Parathyroid adenoma (tissue), 2 donors: ENCODE measurements at regions not wholly inside any gene's neighbourhood (a gene's known extent, or its start where the extent isn't known, plus 50 kb on each side); places are given as distances from the start of the nearest gene placed in this dataset.

ENCODE experiments used
- H2AFZ ChIP-seq: fragments of 300-600 bp; sonication (generic); one replicate; pipeline ENCODE4 v1.7.0; 2017; ENCODE audit warnings: antibody characterized with exemption, mild to moderate bottlenecking
- H3K27ac ChIP-seq: fragments of 300-600 bp; sonication (generic); one replicate; pipeline ENCODE4 v1.7.0; 2017
- H3K27me3 ChIP-seq: fragments of 300-600 bp; sonication (generic); one replicate; pipeline ENCODE4 v1.7.0; 2017; ENCODE audit warnings: low read length; ENCODE audit not compliant: control insufficient read depth, insufficient read depth
- H3K36me3 ChIP-seq: fragments of 300-600 bp; sonication (generic); one replicate; pipeline ENCODE4 v1.7.0; 2017; ENCODE audit warnings: low read length; ENCODE audit not compliant: control insufficient read depth, insufficient read depth
- H3K4me1 ChIP-seq: fragments of 300-600 bp; sonication (generic); one replicate; pipeline ENCODE4 v1.7.0; 2017; ENCODE audit warnings: control low read depth
- H3K4me2 ChIP-seq: fragments of 300-600 bp; sonication (generic); one replicate; pipeline ENCODE4 v1.7.0; 2017; ENCODE audit warnings: low read length
- H3K4me3 ChIP-seq: fragments of 300-600 bp; sonication (generic); one replicate; pipeline ENCODE4 v1.7.0; 2017; ENCODE audit warnings: low read depth, low read length
- H3K79me2 ChIP-seq: fragments of 300-600 bp; sonication (generic); one replicate; pipeline ENCODE4 v1.7.0; 2017; ENCODE audit warnings: control low read depth
- H3K9ac ChIP-seq: fragments of 300-600 bp; sonication (generic); one replicate; pipeline ENCODE4 v1.7.0; 2017; ENCODE audit warnings: mild to moderate bottlenecking
- H3K9me3 ChIP-seq: fragments of 300-600 bp; sonication (generic); one replicate; pipeline ENCODE4 v1.7.0; 2017; ENCODE audit warnings: low read length; ENCODE audit not compliant: control insufficient read depth
- CTCF ChIP-seq: fragments of 300-600 bp; sonication (generic); IDR thresholded peaks from one replicate; pipeline ENCODE4 v1.7.0; 2017; ENCODE audit warnings: antibody characterized with exemption, mild to moderate bottlenecking
- donor health status: primary hyperparathyroidism.

GRCh38 chr3:59483191-59483590 is 433.4 kb upstream of the CFAP20DC start:
- Histone ChIP-seq H3K36me3 (no peaks in the 10 kb centered on the region), H3K9me3 (no peaks in the 10 kb centered on the region), H3K4me2 (no peak overlapping the region), H3K9ac (no peak overlapping the region), H3K4me1 (no peaks in the 10 kb centered on the region), H3K27me3 (no peaks in the 10 kb centered on the region), H3K27ac (no peak overlapping the region), H2AFZ (no peak overlapping the region), H3K79me2 (no peaks in the 10 kb centered on the region), H3K4me3 (no peak overlapping the region)
- no peak for TF ChIP-seq CTCF

GRCh38 chr3:59482684-59483083 is 432.9 kb upstream of the CFAP20DC start:
- H3K4me2 ChIP-seq, result no peak overlapping the region
- no peaks in the 10 kb centered on the region for H3K27me3 ChIP-seq
- no peaks in the 10 kb centered on the region for H3K36me3 ChIP-seq
- no peak for TF ChIP-seq CTCF
- H3K4me3 ChIP-seq, result no peak overlapping the region
- no peak overlapping the region for H3K27ac ChIP-seq
- H3K4me1 ChIP-seq, result no peaks in the 10 kb centered on the region
- no peak overlapping the region for H2AFZ ChIP-seq
- H3K9ac ChIP-seq, result no peak overlapping the region
- no peaks in the 10 kb centered on the region for H3K79me2 ChIP-seq
- H3K9me3 ChIP-seq, result no peaks in the 10 kb centered on the region

- Histone ChIP-seq H3K79me2 (no peaks in the 10 kb centered on the region), H3K9me3 (no peaks in the 10 kb centered on the region), H2AFZ (no peak overlapping the region), H3K27ac (no peak overlapping the region), H3K4me2 (no peak overlapping the region), H3K27me3 (no peaks in the 10 kb centered on the region), H3K4me1 (no peaks in the 10 kb centered on the region), H3K4me3 (no peak overlapping the region), H3K36me3 (no peaks in the 10 kb centered on the region), H3K9ac (no peak overlapping the region)
- no peak for TF ChIP-seq CTCF
Observed at GRCh38 chr3:59481776-59482400, 432.1 kb upstream of the CFAP20DC start.

GRCh38 chr3:59480486-59480995 is 430.7 kb upstream of the CFAP20DC start:
- no peaks in the 10 kb centered on the region for H3K9me3 ChIP-seq
- no peak overlapping the region for H2AFZ ChIP-seq
- H3K27ac ChIP-seq, result no peak overlapping the region
- no peak overlapping the region for H3K4me2 ChIP-seq
- no peaks in the 10 kb centered on the region for H3K27me3 ChIP-seq
- no peaks in the 10 kb centered on the region for H3K36me3 ChIP-seq
- H3K4me3 ChIP-seq, result no peak overlapping the region
- no peaks in the 10 kb centered on the region for H3K4me1 ChIP-seq
- no peaks in the 10 kb centered on the region for H3K79me2 ChIP-seq
- no peak for TF ChIP-seq CTCF
- H3K9ac ChIP-seq, result no peak overlapping the region

- Histone ChIP-seq H3K9ac (no peak overlapping the region), H3K79me2 (no peaks in the 10 kb centered on the region), H3K27me3 (no peaks in the 10 kb centered on the region), H3K4me1 (no peaks in the 10 kb centered on the region), H3K9me3 (no peaks in the 10 kb centered on the region), H3K4me2 (no peak overlapping the region), H3K36me3 (no peaks in the 10 kb centered on the region), H3K27ac (no peak overlapping the region), H3K4me3 (no peak overlapping the region), H2AFZ (no peak overlapping the region)
- no peak for TF ChIP-seq CTCF
Observed at GRCh38 chr3:59473636-59474035, 423.8 kb upstream of the CFAP20DC start.
